ENCODE measurements at regions not wholly inside any gene's neighbourhood (a gene's known extent, or its start where the extent isn't known, plus 50 kb on each side); places are given as distances from the start of the nearest gene placed in this dataset.

DNA sequence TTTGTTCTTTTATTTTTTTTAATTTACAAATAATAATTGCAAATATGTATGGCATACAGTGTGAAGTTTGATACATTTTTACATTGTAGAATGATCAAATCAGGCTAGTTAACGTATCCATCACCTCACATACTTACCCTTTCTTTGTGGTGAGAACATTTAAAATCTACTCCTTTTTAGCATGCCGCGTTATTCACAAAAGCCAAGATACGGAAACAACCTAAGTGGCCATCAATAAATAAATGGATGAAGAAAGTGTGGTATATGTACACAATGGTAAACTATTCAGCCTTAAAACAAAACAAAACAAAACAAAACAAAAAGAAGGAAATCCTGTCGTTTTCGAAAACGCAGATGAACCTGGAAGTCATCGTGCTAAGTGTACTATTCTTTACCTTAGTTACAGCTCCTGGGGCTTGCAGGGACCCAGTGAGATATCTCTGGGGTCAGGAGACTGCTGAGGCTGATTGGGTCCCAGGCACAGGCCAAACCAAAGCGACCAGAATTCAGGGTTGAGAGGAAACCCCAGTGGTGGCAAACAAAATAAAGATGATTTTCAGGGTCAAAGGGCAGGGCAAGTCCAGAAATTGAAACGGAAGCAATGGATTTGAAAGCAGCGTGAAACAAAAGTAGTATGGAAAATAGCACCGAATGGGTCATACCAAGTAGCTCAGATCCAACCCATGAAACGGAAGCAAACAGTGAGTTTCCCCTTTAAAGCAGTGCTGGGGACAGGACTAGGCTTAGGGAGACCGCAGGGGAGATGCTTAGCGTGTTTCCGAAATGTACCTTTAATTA lies 188.2 kb downstream of the PLPP3 start:
- Histone ChIP-seq H3K79me2 (ENCODE audit: insufficient read depth, low read length) (no peaks in the 10 kb centered on the region), H3K4me2 (ENCODE audit: low read depth, low read length, poor library complexity, severe bottlenecking) (no peak overlapping the region), H3K36me3 (ENCODE audit: insufficient read depth, low read length) (no peaks in the 10 kb centered on the region), H3K4me3 (ENCODE audit: low read length, poor library complexity, severe bottlenecking) (no peak overlapping the region), H3K9me2 (replicated peaks; ENCODE audit: low read depth, low read length) (no peaks in the 10 kb centered on the region), H3F3A (ENCODE audit: low read depth) (no peaks in the 10 kb centered on the region), H3K9ac (ENCODE audit: low read depth, low read length, poor library complexity, severe bottlenecking) (no peak overlapping the region), H3K4me1 (ENCODE audit: insufficient read depth, low read length, poor library complexity, severe bottlenecking) (no peaks in the 10 kb centered on the region), H4K20me1 (ENCODE audit: insufficient read depth, low read length, poor library complexity, severe bottlenecking) (no peaks in the 10 kb centered on the region), H2AFZ (ENCODE audit: low read length) (no peak overlapping the region), H3K27me3 (ENCODE audit: insufficient read depth, low read length, poor library complexity, severe bottlenecking) (no peaks in the 10 kb centered on the region), H3K9me3 (ENCODE audit: insufficient read depth, low read depth, low read length) (no peaks in the 10 kb centered on the region)
- TF ChIP-seq EZH2phosphoT487 (IDR thresholded peaks at IDR 0.05; ENCODE audit: borderline replicate concordance), result no peak
- TF ChIP-seq, protein P1, sequence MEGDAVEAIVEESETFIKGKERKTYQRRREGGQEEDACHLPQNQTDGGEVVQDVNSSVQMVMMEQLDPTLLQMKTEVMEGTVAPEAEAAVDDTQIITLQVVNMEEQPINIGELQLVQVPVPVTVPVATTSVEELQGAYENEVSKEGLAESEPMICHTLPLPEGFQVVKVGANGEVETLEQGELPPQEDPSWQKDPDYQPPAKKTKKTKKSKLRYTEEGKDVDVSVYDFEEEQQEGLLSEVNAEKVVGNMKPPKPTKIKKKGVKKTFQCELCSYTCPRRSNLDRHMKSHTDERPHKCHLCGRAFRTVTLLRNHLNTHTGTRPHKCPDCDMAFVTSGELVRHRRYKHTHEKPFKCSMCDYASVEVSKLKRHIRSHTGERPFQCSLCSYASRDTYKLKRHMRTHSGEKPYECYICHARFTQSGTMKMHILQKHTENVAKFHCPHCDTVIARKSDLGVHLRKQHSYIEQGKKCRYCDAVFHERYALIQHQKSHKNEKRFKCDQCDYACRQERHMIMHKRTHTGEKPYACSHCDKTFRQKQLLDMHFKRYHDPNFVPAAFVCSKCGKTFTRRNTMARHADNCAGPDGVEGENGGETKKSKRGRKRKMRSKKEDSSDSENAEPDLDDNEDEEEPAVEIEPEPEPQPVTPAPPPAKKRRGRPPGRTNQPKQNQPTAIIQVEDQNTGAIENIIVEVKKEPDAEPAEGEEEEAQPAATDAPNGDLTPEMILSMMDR (conservative IDR thresholded peaks at IDR 0.05; ENCODE audit: low read length), result no peak

DNA sequence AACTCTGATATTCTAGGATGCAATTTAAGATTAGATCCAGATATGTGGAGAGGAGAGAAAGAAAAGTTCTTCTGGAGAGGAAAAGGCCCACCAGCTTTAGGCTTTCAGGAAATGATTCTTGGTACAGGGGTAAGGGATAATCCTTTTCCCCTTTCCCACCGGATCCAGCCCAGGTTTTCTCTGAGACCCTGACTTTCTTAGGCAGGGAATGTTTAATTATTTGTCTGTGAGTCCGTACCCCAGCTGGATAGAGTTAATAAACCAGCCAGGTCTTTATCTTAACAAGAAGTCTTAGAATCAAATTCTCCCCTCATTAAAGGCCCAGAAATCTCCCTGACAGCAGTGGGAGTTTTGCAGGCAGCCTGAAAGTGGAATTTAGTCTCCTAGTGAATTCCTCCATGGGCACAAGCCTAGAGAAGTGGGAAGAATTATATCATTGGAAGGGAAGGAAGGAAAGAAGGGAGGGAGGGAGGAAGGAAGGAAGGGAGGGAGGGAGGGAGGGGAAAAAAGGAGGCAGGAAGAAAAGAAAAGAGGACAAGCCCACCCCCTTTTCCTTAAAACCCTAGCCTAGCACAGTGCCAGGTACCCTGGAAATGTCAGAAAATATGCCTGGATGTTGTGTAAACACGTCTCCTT lies 189.0 kb downstream of the PLPP3 start:
- no peaks in the 10 kb centered on the region for H3K27me3 ChIP-seq (ENCODE audit: insufficient read depth, low read length, poor library complexity, severe bottlenecking)
- H3K9me3 ChIP-seq (ENCODE audit: insufficient read depth, low read depth, low read length), result no peaks in the 10 kb centered on the region
- H3K79me2 ChIP-seq (ENCODE audit: insufficient read depth, low read length), result no peaks in the 10 kb centered on the region
- H2AFZ ChIP-seq (ENCODE audit: low read length), result no peak overlapping the region
- H3K4me3 ChIP-seq (ENCODE audit: low read length, poor library complexity, severe bottlenecking), result no peak overlapping the region
- TF ChIP-seq, protein P1 (conservative IDR thresholded peaks at IDR 0.05; ENCODE audit: low read length), result no peak
- no peak for TF ChIP-seq EZH2phosphoT487 (IDR thresholded peaks at IDR 0.05; ENCODE audit: borderline replicate concordance)
- H3K9me2 ChIP-seq (replicated peaks; ENCODE audit: low read depth, low read length), result no peaks in the 10 kb centered on the region
- H3K9ac ChIP-seq (ENCODE audit: low read depth, low read length, poor library complexity, severe bottlenecking), result no peak overlapping the region
- H3K4me2 ChIP-seq (ENCODE audit: low read depth, low read length, poor library complexity, severe bottlenecking), result no peak overlapping the region
- H3K4me1 ChIP-seq (ENCODE audit: insufficient read depth, low read length, poor library complexity, severe bottlenecking), result no peaks in the 10 kb centered on the region
- no peaks in the 10 kb centered on the region for H3F3A ChIP-seq (ENCODE audit: low read depth)
- H4K20me1 ChIP-seq (ENCODE audit: insufficient read depth, low read length, poor library complexity, severe bottlenecking), result no peaks in the 10 kb centered on the region
- no peaks in the 10 kb centered on the region for H3K36me3 ChIP-seq (ENCODE audit: insufficient read depth, low read length)

DNA sequence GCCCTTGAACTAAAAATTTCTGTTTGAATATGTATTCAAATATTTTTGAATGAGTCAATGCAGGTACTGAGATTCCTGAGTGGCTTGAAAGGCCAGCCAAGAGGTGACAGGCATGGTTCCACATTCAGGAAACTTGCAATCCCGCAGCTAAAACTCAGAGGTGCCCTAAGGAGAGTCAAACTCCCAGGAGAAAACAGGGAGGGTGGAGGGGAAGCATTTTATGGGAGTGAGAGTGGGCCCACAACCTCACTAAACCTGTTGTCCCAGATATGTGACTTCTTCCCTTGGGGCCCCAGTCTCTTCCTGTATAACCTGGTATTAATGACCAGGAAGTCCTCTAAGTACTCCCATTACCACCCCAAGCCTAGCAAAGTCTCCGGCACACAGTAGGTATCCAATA lies 189.6 kb downstream of the PLPP3 start:
- H3F3A ChIP-seq (ENCODE audit: low read depth), result no peaks in the 10 kb centered on the region
- no peaks in the 10 kb centered on the region for H3K4me1 ChIP-seq (ENCODE audit: insufficient read depth, low read length, poor library complexity, severe bottlenecking)
- H3K4me3 ChIP-seq (ENCODE audit: low read length, poor library complexity, severe bottlenecking), result no peak overlapping the region
- H3K9me3 ChIP-seq (ENCODE audit: insufficient read depth, low read depth, low read length), result no peaks in the 10 kb centered on the region
- no peaks in the 10 kb centered on the region for H4K20me1 ChIP-seq (ENCODE audit: insufficient read depth, low read length, poor library complexity, severe bottlenecking)
- H3K4me2 ChIP-seq (ENCODE audit: low read depth, low read length, poor library complexity, severe bottlenecking), result no peak overlapping the region
- H3K79me2 ChIP-seq (ENCODE audit: insufficient read depth, low read length), result no peaks in the 10 kb centered on the region
- TF ChIP-seq EZH2phosphoT487 (IDR thresholded peaks at IDR 0.05; ENCODE audit: borderline replicate concordance), result no peak
- TF ChIP-seq, protein P1 (conservative IDR thresholded peaks at IDR 0.05; ENCODE audit: low read length), result no peak
- H3K36me3 ChIP-seq (ENCODE audit: insufficient read depth, low read length), result no peaks in the 10 kb centered on the region
- H2AFZ ChIP-seq (ENCODE audit: low read length), result no peak overlapping the region
- no peak overlapping the region for H3K9ac ChIP-seq (ENCODE audit: low read depth, low read length, poor library complexity, severe bottlenecking)
- H3K27me3 ChIP-seq (ENCODE audit: insufficient read depth, low read length, poor library complexity, severe bottlenecking), result no peaks in the 10 kb centered on the region
- H3K9me2 ChIP-seq (replicated peaks; ENCODE audit: low read depth, low read length), result no peaks in the 10 kb centered on the region

Measured in Loucy (cell line).